Neutrophil (primary cell): ENCODE measurements at regions not wholly inside any gene's neighbourhood (a gene's known extent, or its start where the extent isn't known, plus 50 kb on each side); places are given as distances from the start of the nearest gene placed in this dataset.

Experiments
- H3K27ac ChIP-seq: fragments of 200-600 bp; sonication (generic); 2 replicates; pipeline ENCODE4 v1.5.1; 2016; ENCODE audit warnings: mild to moderate bottlenecking, moderate library complexity
- H3K27me3 ChIP-seq: fragments of 200-600 bp; sonication (generic); 2 replicates; pipeline ENCODE4 v1.6.0; 2016; ENCODE audit warnings: mild to moderate bottlenecking
- H3K36me3 ChIP-seq: fragments of 200-600 bp; sonication (generic); 2 replicates; pipeline ENCODE4 v1.5.1; 2017
- H3K4me1 ChIP-seq, 2 experiments: fragments of 200-600 bp in 1 of 2; sonication (generic) in 1 of 2; 1 replicate in 1 of 2; 2 replicates in 1 of 2; pipeline versions ENCODE4 v1.5.1 to v1.6.1; 2013 to 2016; ENCODE audit warnings: low read depth in 1 of 2, low read length in 1 of 2, mild to moderate bottlenecking in 1 of 2, moderate library complexity in 1 of 2; ENCODE audit not compliant: control insufficient read depth in 1 of 2, insufficient read depth in 1 of 2
- H3K4me3 ChIP-seq, 2 experiments: fragments of 200-600 bp in 1 of 2; sonication (generic) in 1 of 2; 1 replicate in 1 of 2; 2 replicates in 1 of 2; pipeline ENCODE4 v1.5.1; 2013 to 2016; ENCODE audit warnings: low read depth in 1 of 2, low read length in 1 of 2, mild to moderate bottlenecking in 1 of 2, moderate library complexity in 1 of 2
- H3K9me3 ChIP-seq: fragments of 200-600 bp; sonication (generic); 2 replicates; pipeline ENCODE4 v1.5.1; 2016
- CTCF ChIP-seq: fragments of 200-600 bp; sonication (generic); IDR thresholded peaks from 2 replicates; pipeline ENCODE4 v1.5.1; 2016; ENCODE audit warnings: antibody characterized with exemption

- H3K36me3 ChIP-seq = no peaks in the 10 kb centered on the region
- no peak overlapping the region for H3K27ac ChIP-seq
- no peaks in the 10 kb centered on the region for H3K4me1 ChIP-seq
- H3K27me3 ChIP-seq = no peaks in the 10 kb centered on the region
- no peak overlapping the region for H3K4me3 ChIP-seq
- TF ChIP-seq CTCF = no peak
- H3K9me3 ChIP-seq = no peaks in the 10 kb centered on the region
These were observed 425.2 kb downstream of the GALC start for GRCh38 chr14:87567618-87568295.

- Histone ChIP-seq H3K9me3 (no peaks in the 10 kb centered on the region), H3K27me3 (no peaks in the 10 kb centered on the region), H3K4me3 (no peak overlapping the region), H3K4me1 (no peaks in the 10 kb centered on the region), H3K27ac (no peak overlapping the region), H3K36me3 (no peaks in the 10 kb centered on the region)
- TF ChIP-seq CTCF = no peak
These were observed 426.0 kb downstream of the GALC start for GRCh38 chr14:87566991-87567390.

GRCh38 chr14:87547536-87547935 lies 445.4 kb downstream of the GALC start:
- H3K4me1 ChIP-seq = no peaks in the 10 kb centered on the region
- H3K9me3 ChIP-seq = no peaks in the 10 kb centered on the region
- H3K36me3 ChIP-seq = no peaks in the 10 kb centered on the region
- H3K4me3 ChIP-seq = no peak overlapping the region
- H3K27me3 ChIP-seq = no peaks in the 10 kb centered on the region
- no peak overlapping the region for H3K27ac ChIP-seq
- no peak for TF ChIP-seq CTCF

GRCh38 chr14:87542288-87542687 lies 450.7 kb downstream of the GALC start:
- H3K27me3 ChIP-seq = no peaks in the 10 kb centered on the region

GRCh38 chr14:87540339-87540738 lies 452.6 kb downstream of the GALC start:
- H3K9me3 ChIP-seq = no peaks in the 10 kb centered on the region
- H3K4me3 ChIP-seq = no peak overlapping the region
- no peak overlapping the region for H3K27ac ChIP-seq
- H3K36me3 ChIP-seq = no peaks in the 10 kb centered on the region
- TF ChIP-seq CTCF = no peak
- H3K27me3 ChIP-seq = no peaks in the 10 kb centered on the region
- H3K4me1 ChIP-seq = no peaks in the 10 kb centered on the region

More at GRCh38 chr14:87542288-87542687, 450.7 kb downstream of the GALC start:
- Histone ChIP-seq H3K27ac (no peak overlapping the region), H3K9me3 (no peaks in the 10 kb centered on the region), H3K4me1 (no peaks in the 10 kb centered on the region), H3K36me3 (no peaks in the 10 kb centered on the region), H3K4me3 (no peak overlapping the region)
- TF ChIP-seq CTCF = no peak
